GM19455 (cell line): ENCODE measurements at regions not wholly inside any gene's neighbourhood (a gene's known extent, or its start where the extent isn't known, plus 50 kb on each side); places are given as distances from the start of the nearest gene placed in this dataset.

ENCODE experiments used
- ATAC-seq: cut with Tn5 transposase; IDR thresholded peaks from one replicate; pipeline ENCODE4 v1.9.1; 2021; ENCODE audit not compliant: unreplicated experiment

DNA sequence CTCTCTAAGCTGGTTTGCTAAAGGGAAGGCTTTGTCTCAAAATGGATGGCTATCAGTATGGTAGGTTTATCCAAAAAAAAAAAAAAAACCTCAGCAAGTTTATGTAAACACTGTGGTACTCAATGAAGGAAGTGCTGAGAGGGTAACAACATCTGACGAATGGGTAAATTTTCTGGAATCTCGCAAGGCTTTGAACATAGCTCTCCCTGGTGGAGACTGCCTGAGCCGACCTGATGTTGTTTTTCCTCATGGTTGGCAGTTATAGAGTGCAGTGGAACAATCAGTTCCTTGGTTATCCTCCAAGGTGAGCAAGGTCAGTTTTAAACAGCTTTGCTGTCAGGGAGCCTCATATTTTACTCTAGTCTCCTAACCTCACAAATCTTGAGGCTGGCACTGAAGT lies 94.6 kb downstream of the ZPLD1 start:
- no peak for ATAC-seq

DNA sequence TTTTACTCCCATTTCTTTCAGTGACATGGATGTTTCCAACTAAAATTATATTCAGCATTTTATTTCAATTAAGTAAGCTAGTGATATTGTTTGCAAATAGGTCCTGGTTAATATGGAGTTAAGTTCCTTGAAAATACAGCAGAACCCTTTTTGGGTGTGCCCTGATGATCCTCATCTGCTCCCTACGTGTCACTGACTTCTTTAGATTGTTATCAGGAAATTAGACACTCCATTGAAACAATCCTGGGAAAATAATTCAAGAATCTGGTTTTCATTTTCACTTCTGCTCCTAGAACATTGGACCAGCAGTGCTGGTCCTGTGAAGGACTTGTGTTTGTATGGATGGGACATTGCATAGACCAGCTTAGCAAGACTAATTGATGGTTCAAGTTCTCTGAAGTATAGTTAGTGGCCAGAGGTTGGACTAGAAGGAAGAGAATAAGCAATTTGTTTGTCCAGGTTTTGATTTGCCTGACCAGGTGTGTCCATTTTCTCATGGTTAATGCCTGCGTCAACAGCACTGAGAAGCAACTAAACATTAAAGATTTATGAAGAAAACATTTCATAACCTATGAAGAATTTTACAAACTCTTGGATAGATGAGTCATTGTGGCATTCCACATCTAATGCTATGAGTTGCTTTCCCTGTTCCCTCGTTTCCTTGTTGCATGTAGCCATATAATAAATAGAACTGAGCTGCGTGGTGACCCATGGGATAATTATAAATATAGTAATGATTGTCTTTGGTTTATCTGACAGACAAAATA lies 95.8 kb downstream of the ZPLD1 start:
- ATAC-seq: no peak

DNA sequence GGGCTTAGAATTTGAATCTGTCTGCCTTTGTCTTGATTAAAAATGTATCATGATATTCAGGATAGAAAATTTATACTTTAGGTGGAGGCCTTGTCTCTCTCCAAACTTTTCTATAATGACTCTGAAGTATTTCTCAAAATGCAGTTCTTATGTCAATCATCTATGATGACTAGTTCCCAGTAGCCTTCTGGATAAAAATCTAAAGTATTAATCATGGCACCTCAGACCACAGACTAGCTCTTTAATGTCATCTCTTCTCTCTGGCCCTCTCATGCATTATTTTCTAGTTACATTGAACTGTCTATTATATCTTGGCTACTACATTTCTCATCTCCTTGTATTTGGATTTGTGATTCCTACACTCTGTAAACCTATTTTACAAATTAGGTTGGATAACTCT lies 96.9 kb downstream of the ZPLD1 start:
- no peak for ATAC-seq

DNA sequence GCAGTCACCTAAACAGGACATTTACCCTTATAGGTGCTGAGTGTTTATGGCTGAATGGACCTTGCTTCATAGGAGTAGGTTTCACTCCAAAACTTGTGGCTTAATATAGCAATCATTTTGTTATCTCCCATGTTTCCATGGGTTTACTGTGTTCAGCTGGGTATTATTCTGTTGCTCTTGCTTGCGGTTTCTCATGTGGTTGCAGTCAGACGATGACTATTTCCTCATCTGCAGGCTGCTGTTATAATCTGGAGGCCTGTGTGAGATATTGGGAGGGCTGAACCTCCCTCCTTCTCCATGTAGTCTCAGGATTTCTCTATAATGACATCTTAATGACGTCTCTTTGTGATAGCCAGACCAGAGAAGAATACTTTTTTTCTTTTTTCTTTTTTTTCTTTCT lies 98.1 kb downstream of the ZPLD1 start:
- no peak for ATAC-seq

DNA sequence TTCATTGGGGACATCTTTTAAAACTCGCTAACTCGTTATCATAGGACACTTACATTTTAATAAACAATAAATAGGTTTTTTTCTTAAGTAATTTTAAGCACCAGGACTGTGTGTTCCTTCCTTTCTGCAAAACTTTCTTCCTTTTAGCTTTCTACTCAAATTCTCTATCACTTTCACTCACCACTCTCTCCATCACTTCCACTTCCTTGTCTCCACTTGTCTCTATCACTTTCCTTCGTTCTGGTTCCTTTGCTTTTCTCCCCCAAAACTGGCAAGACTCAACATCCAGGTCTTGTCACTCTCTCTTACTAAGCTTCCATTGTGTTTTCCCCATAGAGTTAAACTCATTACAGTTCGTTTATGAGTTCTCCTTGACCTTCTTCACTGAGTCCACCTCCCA lies 99.0 kb downstream of the ZPLD1 start:
- no peak for ATAC-seq

DNA sequence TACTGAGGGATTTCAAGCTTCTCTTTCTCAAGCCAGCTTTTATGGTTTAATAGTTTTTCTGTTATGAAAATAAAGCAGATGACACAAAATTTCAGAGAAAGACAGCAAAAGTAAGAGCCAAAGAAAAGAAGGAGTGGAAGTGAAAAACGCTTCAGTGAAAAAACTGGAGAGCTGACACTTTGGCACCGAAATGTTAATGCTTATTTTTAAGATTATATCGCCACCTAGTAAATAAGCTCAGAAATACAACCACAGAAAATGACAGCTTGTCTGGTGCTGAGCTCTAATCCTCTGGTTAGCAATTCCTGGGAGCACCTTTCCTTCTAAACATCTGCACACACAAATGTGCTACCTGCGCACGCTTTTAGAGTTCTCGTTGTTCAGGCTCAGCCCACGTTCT lies 101.6 kb downstream of the ZPLD1 start:
- no peak for ATAC-seq

DNA sequence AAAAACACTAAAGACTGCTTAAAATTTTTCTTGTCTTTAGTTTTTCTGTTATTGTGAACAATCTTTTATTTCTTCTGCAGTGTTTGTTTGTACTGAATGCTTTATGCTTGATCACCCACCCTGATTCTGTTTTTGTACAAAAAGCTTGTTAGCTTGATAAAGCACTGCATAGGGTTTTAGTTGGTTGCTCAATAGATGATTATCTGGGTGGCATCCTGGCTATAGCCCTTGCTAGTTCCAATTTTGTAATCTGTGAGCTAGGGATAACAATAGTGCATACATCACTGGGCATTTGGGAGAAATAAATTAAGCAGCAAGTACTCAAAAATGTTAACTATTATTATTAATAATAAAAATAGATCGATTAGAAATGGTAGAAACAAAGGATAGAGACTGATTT lies 102.3 kb downstream of the ZPLD1 start:
- ATAC-seq: no peak

DNA sequence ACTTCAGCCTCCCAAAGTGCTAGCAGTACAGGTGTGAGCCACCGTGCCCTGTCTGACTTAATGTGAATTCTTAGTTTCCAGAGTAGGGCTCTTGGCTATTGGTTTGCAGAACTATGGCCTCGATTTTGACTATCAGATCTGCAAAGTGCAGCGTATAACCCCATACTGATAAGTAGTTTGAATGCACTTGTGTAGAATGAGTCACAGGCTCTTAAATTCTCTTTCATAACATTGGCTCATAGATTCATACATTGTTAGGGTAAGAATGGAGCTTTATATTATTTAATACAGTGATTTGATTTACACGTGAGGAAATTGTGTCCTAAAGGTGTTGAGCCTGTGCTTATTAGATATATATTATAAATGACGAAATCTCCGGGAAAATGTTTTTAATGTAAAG lies 109.9 kb downstream of the ZPLD1 start:
- ATAC-seq: no peak

DNA sequence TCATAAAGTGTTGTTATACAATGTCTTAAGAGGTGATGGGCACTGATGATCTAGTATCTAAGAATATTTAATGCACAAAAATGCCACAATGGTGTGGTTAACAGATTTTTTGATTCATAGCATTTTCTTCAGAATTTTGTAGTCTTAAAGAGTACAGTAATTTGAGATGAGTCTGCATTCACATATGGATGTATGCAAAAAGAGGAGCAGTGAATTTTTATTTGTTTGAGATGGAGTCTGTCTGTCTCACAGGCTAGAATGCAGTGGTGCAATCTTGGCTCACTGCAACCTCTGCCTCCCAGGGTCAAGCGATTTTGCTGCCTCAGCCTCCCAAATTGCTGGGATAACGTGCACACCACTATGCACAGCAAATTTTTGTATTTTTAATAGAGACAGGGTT lies 110.5 kb downstream of the ZPLD1 start:
- ATAC-seq: no peak

DNA sequence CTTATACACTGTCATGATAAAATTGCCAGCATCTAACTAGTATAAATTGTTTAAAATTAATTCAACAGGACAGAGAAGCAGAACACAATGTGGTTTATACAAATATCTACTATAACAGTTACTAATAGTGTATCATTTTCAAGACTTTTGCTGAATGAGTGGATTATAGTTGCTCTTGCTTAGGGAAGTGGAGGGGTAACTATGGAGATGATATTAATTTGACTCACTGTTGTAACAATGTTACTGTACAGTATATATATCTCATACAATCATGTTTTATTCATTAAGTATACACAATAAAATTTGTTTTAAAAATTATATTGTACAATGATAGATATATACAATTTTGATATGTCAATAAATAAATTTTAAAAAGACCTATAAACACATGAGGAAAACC lies 119.1 kb downstream of the ZPLD1 start:
- no peak for ATAC-seq

DNA sequence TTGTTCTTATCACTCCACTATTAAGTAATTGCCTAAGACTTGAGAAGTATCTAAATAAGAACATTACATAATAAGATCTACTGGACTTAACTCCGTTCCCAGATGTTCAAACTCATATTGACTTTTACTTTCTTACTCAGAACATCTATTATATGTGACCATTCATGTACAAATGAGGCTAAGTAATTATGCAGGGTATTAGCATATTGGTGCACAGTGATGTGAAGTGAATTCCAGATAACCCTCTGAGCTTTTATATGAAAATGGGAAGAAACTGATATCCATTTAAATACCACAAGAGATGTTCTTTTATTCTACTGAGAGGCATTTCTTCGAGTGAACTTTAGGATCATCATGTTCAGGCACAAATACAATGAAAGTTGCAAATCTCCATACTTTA lies 135.7 kb downstream of the ZPLD1 start:
- ATAC-seq: no peak

DNA sequence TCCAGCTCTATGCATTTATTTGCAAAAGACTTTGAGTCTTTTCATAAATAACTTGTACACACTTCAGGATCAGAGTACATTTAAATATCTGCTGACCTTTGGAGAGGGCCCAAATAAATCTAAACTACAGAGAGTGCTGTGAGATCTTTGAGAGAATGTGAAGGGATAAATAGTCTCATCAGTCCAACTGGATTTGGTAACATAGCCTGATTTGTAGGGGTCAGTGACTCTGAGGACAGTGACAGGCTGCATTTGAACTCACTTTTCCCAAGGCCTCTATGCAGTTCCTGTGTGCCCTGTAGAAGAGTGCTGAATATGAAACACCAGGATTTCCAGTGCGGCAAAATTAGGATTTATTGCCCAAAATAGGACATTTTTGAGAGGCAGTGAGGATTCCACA lies 136.2 kb downstream of the ZPLD1 start:
- ATAC-seq: no peak

DNA sequence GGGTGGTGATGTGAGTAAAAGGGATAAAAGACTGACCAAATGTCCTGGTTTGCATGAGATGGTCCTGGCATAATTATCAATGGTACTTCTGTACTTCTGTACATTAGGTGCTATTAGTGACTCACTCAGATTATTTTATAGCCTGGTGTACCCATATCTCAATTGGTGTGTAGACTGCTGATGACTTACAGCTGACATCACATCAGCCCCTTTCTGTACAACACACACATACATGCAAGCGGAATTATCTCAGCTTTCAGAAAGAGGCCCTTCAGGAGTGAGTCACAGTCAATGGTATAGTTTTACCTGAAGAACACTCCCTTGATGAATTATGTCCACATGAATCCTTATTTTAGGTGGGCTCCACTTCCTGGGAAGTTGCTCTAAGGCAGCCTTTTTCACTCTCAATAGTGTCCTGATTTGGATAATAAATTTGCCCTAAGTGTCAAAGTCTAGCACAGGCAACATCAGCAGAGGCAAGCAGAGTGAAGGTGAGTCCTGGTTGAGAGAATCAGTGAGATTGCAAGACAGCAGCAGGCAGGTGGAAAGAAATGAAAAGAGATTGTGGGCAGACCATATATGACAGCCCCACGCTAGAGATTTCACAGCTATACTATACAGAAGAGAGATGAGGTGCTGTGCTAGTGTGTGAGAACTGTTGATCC lies 137.0 kb downstream of the ZPLD1 start:
- no peak for ATAC-seq

DNA sequence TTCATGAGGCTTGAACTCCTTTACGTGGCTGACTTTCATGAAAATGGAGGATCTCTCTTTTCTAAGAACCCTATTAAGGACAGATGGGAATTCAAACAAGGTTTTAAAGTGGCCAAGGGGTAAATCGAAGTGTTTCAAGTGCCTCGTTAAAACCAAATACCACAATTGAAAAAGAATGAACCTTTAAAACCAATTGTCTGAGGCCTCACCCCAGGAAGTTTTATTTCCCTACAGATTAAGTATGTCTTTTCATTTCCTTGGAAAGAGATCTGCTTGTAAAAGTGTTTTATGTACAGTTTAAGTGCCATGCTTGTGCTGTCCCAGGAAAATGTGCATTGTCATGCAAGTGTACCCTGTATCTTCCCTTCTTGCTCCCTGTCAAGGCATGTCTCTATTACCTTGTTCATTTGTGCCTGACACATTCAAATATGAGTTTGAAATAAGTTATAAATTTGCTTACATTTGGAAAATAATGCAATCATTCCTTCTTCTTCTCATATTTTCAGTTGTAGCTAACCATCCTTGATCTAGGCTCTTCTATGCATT lies 138.7 kb downstream of the ZPLD1 start:
- ATAC-seq: no peak

DNA sequence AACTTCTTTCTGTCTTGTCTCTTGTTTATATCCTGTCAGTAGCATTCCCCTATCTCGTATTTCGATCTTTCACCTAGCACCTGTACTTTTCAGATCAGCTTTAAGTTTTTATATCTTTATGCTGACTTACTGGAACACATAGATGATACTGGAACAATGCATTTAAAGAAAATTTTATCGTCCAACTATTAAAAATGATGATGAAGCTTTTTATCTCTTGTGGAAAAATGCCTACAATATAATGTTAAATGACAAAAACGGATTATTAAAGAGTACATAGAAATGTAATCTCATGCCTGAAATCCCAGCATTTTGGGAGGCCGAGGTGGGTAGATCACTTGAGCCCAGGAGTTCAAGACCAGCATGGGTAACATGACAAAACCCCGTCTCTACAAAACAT lies 139.5 kb downstream of the ZPLD1 start:
- no peak for ATAC-seq

DNA sequence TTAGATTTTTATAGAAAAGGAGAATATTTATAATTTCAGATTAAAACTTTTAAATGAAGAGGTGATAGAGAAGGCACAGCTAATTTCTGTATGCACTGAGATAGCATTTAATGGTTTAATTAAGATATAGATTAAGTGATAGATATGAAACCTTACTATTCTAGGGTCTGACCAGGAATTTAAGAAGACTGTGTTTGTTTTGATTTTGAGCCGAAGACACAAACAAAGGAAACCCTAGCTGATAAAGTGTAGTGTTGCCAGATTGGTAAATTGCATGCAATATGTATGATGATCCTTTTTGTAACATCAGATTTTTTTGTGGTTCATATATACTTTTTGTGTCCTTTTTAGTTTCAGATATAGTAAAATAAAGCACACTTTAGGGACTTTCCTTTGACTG lies 141.8 kb downstream of the ZPLD1 start:
- ATAC-seq: no peak

DNA sequence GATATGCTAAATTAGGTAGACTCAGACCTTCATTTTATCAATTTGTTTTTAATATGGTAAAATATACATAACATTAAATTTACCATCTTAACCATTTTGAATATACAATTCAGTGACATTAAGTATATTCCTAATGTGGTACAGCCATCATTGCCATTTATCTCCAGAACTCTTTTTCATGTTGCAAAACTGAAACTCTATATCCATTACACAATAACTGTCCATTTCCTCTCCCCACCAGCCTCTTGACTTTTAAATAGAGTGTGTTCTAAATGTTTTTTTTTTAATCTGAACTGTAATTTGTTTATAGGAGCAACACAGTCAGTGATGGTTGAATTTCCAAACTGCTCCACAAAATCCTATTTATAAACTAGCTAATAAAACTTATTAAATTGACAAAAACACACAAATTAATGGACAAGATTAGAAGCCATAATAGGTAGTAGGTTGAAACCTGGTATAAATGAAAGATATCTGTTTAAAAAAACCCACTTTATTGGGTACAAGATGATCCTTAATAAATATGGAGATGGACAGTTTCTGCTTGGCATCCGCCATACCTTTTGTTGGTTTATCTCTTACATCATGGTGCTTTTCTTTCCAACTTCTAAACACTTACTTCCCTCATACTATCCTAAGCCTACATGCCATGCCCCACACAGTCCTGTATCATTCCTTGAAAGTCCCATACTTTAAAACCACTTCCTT lies 142.4 kb downstream of the ZPLD1 start:
- ATAC-seq: no peak

DNA sequence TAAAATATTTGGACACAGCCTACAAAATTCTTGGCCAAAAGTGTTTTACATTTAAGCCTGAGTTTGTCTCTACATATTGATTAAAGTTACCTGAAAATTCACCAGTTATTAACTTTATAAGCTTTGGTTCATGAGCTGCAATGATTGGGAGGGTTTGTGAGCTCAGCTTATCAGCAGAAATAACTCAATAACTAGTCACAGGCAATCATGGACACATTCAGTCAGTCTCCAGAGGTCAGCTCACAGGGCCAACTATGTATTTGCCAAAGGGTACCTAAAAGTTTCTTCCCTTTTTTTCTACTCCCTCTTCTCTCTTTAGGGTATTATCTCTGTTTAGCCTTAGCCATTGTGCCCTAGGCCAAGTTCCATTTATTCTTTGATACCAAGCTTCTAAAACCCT lies 145.9 kb downstream of the ZPLD1 start:
- no peak for ATAC-seq

DNA sequence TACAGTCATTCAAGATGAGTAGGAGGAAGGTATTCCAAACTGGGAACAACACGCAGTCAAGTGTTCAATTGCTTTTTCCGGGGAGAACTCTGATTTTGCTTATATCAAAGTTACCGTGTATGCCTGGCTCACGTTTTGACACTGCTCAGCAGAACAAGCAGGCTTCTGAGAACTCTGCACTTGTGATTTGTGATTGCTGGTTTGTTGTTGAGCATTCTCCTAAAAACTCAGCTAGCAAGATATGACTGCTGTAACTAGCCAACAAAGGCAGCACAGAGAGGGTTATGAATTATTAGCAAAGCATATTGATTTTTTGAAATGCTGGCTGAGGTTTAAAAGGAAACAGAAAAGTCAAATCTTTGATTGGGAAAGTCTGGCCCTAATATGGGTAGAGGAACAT lies 151.7 kb downstream of the ZPLD1 start:
- no peak for ATAC-seq

DNA sequence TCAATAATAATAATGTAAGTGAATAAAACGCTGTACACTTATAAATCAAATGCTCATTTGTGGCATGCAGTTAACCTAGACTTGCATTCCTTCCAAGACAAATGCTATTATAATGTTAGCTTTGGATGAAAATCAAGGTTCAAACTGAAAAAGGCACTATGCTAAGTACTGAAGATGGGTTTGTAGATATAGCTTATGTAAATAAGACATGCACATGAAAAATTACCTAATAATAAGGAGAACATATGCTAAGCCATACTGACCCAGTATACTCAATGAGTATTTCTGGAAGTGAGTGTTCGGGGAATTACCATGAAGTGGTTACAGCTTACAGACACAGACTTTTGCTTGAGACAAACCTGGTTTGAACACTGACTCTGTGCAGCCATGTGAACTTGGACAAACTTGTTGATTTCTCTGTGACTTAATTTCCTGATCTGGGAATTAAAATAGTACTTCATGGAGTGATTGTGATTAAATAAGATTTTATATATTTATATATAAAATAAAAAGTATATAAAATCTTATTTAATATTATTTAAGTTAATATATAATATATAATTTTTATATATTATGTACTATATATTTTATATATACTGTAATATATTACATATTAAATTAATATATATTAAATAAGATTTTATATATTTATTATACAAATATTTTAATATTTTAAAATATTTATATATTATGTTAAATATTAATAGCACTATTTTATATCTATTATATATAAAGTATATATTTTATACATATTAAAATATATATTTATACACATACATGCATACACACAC lies 159.2 kb downstream of the ZPLD1 start:
- ATAC-seq: no peak

DNA sequence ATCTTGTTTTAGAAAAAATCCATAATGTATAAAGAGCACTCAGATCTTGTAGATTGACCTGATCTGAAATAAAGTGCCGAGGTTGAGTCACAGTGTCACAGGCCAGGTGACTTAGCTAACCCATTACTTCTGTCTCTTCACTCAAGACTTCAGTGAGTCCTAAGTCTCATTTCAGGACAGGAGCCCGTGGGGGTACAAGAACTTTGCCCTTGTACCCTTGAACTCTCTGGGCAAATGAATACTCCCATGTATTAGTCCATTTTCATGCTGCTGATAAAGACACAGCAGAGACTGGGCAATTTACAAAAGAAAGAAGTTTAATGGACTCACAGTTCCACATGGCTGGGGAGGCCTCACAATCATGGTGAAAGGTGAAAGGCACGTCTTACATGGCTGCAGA lies 160.2 kb downstream of the ZPLD1 start:
- no peak for ATAC-seq
